ENCODE measurements at regions not wholly inside any gene's neighbourhood (a gene's known extent, or its start where the extent isn't known, plus 50 kb on each side); places are given as distances from the start of the nearest gene placed in this dataset.
"Not testable (repeated sequence)": the region's sequence is repeated elsewhere in the genome, so short reads cannot be mapped to it uniquely, and the experiment has no call there.

- TF ChIP-seq, protein P1, sequence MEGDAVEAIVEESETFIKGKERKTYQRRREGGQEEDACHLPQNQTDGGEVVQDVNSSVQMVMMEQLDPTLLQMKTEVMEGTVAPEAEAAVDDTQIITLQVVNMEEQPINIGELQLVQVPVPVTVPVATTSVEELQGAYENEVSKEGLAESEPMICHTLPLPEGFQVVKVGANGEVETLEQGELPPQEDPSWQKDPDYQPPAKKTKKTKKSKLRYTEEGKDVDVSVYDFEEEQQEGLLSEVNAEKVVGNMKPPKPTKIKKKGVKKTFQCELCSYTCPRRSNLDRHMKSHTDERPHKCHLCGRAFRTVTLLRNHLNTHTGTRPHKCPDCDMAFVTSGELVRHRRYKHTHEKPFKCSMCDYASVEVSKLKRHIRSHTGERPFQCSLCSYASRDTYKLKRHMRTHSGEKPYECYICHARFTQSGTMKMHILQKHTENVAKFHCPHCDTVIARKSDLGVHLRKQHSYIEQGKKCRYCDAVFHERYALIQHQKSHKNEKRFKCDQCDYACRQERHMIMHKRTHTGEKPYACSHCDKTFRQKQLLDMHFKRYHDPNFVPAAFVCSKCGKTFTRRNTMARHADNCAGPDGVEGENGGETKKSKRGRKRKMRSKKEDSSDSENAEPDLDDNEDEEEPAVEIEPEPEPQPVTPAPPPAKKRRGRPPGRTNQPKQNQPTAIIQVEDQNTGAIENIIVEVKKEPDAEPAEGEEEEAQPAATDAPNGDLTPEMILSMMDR (IDR thresholded peaks at IDR 0.05; ENCODE audit: low read depth, low read length) = no peak
- no peak overlapping the region for H3K4me3 ChIP-seq (ENCODE audit: low read depth, low read length)
These were observed 450.3 kb upstream of the CDH11 start for GRCh38 chr16:65572156-65572555.

DNA sequence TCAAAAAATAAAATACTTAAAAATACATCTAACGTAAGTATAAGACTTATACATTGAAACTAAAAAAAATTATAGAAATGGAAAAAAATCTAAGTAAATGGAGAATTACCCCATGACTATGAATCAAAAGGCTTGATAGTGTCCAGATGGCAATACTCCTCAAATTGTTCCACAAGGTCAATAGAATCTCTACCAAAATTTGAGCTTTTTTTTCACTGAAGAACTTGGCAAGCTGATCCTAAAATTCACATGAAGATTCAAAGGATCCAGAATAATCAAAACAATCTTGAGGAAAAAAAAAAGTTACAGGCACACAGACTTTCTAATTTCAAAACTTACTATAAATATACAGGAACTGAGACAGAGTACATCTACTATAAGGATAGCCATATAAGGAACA, 448.4 kb upstream of the CDH11 start:
- H3K4me3 ChIP-seq (ENCODE audit: low read depth, low read length) = no peak overlapping the region
- TF ChIP-seq, protein P1 (IDR thresholded peaks at IDR 0.05; ENCODE audit: low read depth, low read length) = no peak

DNA sequence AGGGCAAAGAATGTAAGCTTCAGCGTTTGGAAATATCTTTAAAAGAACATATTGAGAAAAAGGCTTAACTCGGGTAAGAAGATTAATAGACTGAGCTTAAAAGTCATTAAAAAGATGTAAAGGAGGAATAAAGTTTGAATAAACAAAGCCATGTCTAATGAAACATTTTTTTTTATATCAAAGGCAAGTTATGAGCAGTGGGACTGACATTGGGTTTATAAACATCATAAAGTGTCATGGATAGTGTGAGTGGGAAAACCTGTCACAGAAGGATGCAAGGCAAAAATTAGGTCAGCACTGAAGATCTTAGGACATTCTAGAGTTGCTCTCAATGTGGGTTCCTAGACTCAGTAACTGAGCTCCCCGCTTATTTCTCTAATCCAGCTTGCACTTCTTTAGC, 438.0 kb upstream of the CDH11 start:
- H3K4me3 ChIP-seq (ENCODE audit: low read depth, low read length) = no peak overlapping the region
- TF ChIP-seq, protein P1 (IDR thresholded peaks at IDR 0.05; ENCODE audit: low read depth, low read length) = no peak

DNA sequence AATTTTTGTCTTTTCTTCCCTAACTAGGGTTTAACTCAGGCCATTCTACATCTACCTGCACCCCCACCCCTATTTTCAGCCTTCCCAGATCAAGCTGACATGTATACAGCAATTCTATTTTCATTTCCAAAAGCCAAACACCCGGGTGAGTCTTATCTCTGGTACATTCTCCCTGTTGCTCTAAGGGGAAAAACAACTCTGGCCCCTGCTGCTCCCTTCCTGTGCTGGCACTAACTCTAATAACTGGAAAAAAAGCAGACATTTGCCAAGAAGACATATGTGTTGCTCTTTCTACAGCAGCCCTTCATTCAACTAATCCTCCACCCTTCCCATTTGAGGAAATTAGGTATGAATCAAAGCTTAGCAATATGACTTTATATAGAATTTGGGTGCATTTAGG, 427.8 kb upstream of the CDH11 start:
- not testable (repeated sequence) for H3K4me3 ChIP-seq (ENCODE audit: low read depth, low read length)

DNA sequence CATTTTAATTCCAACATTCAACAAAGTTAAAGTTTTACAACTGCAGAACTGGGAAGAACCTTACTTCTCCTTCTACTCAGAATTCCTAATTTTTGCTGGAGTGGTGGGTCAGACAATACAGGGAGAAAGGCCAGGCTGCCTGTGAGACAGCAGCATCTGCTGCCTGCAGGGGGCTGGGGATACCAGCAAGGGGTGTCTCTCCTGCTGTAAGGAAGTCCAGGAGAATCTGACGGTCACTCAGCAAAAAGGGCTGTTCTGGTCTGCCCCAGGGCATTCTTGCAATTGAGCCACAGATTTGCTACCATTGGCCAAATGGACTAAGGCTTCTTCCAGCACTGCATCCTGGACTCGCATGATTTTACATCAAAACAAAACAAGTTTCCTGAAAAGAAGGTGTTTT, 426.6 kb upstream of the CDH11 start:
- H3K4me3 ChIP-seq (ENCODE audit: low read depth, low read length) = no peak overlapping the region
- TF ChIP-seq, protein P1 (IDR thresholded peaks at IDR 0.05; ENCODE audit: low read depth, low read length) = 0 out of 2 replicates have a peak, but pooled peaks have one; percentile 6

DNA sequence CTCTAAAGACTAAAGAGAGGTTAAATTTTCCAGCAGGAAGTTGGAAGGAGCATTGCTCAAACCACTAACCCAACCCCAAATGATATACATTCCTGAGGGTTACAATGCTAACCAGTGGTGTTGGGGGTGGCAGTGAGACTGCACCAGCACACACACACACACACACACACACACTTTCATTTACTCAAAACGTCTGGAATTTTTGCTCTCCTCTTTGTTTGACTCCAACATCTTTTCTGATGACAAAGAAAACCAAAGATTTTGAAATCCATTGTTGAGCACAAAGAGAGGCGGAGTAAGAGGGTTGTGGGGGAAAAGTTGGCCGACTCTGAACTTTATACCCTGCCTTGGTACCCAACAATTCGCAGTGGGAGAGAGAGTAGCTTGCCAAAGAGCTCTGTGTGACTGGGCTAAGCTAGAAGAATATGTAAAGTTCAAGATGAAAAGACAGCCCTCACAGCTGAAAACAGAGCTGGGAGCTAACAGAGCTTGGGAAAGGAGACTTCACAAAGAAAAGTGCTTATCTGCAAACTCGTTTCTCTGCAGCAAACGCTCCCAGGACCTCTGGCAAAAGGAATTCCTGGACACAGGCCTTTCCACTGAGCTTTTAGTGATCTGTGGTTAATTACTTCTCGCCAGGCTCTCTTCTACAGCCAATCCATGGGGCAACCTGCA, 426.0 kb upstream of the CDH11 start:
- TF ChIP-seq, protein P1 (IDR thresholded peaks at IDR 0.05; ENCODE audit: low read depth, low read length) = no peak
- 0 out of 2 replicates have a peak overlapping the region, but pooled peaks have one; percentile 27 for H3K4me3 ChIP-seq (ENCODE audit: low read depth, low read length)

- no peak overlapping the region for H3K4me3 ChIP-seq (ENCODE audit: low read depth, low read length)
- TF ChIP-seq, protein P1 (IDR thresholded peaks at IDR 0.05; ENCODE audit: low read depth, low read length) = no peak
These were observed 424.5 kb upstream of the CDH11 start for GRCh38 chr16:65546353-65546791.
